Naive thymus-derived CD4-positive, alpha-beta T cell (primary cell): ENCODE measurements at regions not wholly inside any gene's neighbourhood (a gene's known extent, or its start where the extent isn't known, plus 50 kb on each side); places are given as distances from the start of the nearest gene placed in this dataset.
A peak's percentile ranks its signal among the peaks of the same experiment; 100 is the strongest.
"Not testable (repeated sequence)": the region's sequence is repeated elsewhere in the genome, so short reads cannot be mapped to it uniquely, and the experiment has no call there.

ENCODE experiments used
- ATAC-seq: fragments of 150-1000 bp; cut with Tn5 transposase; 2 replicates; pipeline ENCODE4 v1.10.0; 2021; ENCODE audit warnings: mild to moderate bottlenecking, moderate library complexity
- CTCF ChIA-PET: fragments of 350-600 bp; sonication (Branson Sonifier 250); formaldehyde crosslinking; loops from one replicate; lab custom pipeline; 2021; ENCODE audit warnings: antibody characterized with exemption; lab: Charles Lee
- POLR2A ChIA-PET: fragments of 350-600 bp; sonication (Branson Sonifier 250); formaldehyde crosslinking; loops from one replicate; lab custom pipeline; 2021; ENCODE audit warnings: antibody characterized with exemption, inconsistent platforms; lab: Charles Lee
- DNase-seq, 9 donors: peaks; one replicate each; pipeline versions ENCODE4 v3.0.0 to v3.0.0-alpha.2; 2020 to 2022; ENCODE audit warnings: mixed read lengths in 1 of 9
- H3K27ac ChIP-seq: one replicate; pipeline ENCODE4 v1.7.0; 2013; ENCODE audit warnings: mild to moderate bottlenecking, low read depth, low read length, moderate library complexity
- H3K27me3 ChIP-seq, 2 donors: one replicate each; pipeline ENCODE4 v1.7.0; 2013; ENCODE audit warnings: low read length in 2 of 2, mild to moderate bottlenecking in 2 of 2, moderate library complexity in 2 of 2; ENCODE audit not compliant: control insufficient read depth in 2 of 2, insufficient read depth in 2 of 2
- H3K36me3 ChIP-seq, 3 experiments: 1 replicate in 2 of 3; 2 replicates in 1 of 3; pipeline ENCODE4 v1.7.0; 2013; ENCODE audit warnings: low read length in 3 of 3, mild to moderate bottlenecking in 3 of 3, moderate library complexity in 1 of 3; ENCODE audit not compliant: insufficient read depth in 3 of 3, control insufficient read depth in 2 of 3
- H3K4me1 ChIP-seq, 2 donors: one replicate each; pipeline ENCODE4 v1.7.0; 2013; ENCODE audit warnings: low read length in 2 of 2, mild to moderate bottlenecking in 2 of 2, moderate library complexity in 1 of 2; ENCODE audit not compliant: control insufficient read depth in 2 of 2, insufficient read depth in 2 of 2
- H3K4me3 ChIP-seq: 2 replicates; pipeline ENCODE4 v1.7.0; 2013; ENCODE audit warnings: mild to moderate bottlenecking, low read length
- H3K9me3 ChIP-seq, 3 experiments: 1 replicate in 2 of 3; 2 replicates in 1 of 3; pipeline ENCODE4 v1.7.0; 2013; ENCODE audit warnings: low read length in 3 of 3; ENCODE audit not compliant: control insufficient read depth in 2 of 3
- H3K27ac Mint-ChIP-seq, 9 donors: one replicate each; pipeline ENCODE4 v1.8.0; 2020 to 2022; ENCODE audit warnings: mixed read lengths in 9 of 9, mild to moderate bottlenecking in 8 of 9, moderate library complexity in 5 of 9, inconsistent platforms in 2 of 9
- H3K27me3 Mint-ChIP-seq, 5 donors: one replicate each; pipeline ENCODE4 v1.8.0; 2021 to 2022; ENCODE audit warnings: mixed read lengths in 5 of 5, mild to moderate bottlenecking in 1 of 5
- H3K36me3 Mint-ChIP-seq, 5 donors: one replicate each; pipeline ENCODE4 v1.8.0; 2020 to 2022; ENCODE audit warnings: mixed read lengths in 5 of 5, mild to moderate bottlenecking in 3 of 5, inconsistent platforms in 1 of 5
- H3K4me1 Mint-ChIP-seq, 7 donors: one replicate each; pipeline ENCODE4 v1.8.0; 2020 to 2022; ENCODE audit warnings: mixed read lengths in 7 of 7, mild to moderate bottlenecking in 3 of 7, inconsistent platforms in 1 of 7
- H3K4me3 Mint-ChIP-seq, 10 donors: one replicate each; pipeline ENCODE4 v1.8.0; 2020 to 2022; ENCODE audit warnings: mild to moderate bottlenecking in 10 of 10, mixed read lengths in 10 of 10, moderate library complexity in 6 of 10, inconsistent platforms in 2 of 10
- H3K9me3 Mint-ChIP-seq, 11 donors: one replicate each; pipeline ENCODE4 v1.8.0; 2020 to 2022; ENCODE audit warnings: mixed read lengths in 11 of 11, mild to moderate bottlenecking in 4 of 11, inconsistent platforms in 1 of 11, moderate library complexity in 1 of 11
- intact Hi-C, 2 donors: fragments of 100-400 bp; cut with micrococcal nuclease; formaldehyde crosslinking; loops; one replicate each; pipeline ENCODE4 v1.15.1; 2023

DNA sequence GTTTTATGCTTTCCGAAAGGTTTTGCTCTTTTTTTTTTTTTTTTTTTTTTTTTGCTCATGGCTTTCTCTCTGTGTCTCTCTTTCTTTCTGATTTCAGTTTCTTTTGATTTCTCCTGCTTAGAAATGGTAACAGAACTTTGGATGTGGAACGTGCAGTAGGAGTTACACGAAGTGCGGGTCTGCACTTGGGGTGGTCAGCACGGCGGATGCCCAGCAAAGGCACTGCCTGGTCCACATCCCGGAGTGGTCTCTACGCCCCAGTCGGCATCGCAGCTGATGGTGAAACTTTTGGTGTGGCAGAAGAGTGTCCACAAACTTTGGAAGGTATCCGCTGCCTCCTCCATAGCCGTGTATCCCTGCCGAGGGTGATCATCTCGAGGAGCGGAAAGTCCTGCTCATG is 385.2 kb downstream of the ZNF716 start:
- H3K27ac ChIP-seq, DNase-seq, H3K4me3 ChIP-seq, POLR2A ChIA-PET, H3K4me1 ChIP-seq, H3K27ac Mint-ChIP-seq, H3K27me3 ChIP-seq, intact Hi-C loops, H3K36me3 Mint-ChIP-seq, H3K9me3 Mint-ChIP-seq, ATAC-seq, CTCF ChIA-PET, H3K9me3 ChIP-seq, H3K27me3 Mint-ChIP-seq, H3K36me3 ChIP-seq, H3K4me1 Mint-ChIP-seq, H3K4me3 Mint-ChIP-seq: not testable (repeated sequence)

DNA sequence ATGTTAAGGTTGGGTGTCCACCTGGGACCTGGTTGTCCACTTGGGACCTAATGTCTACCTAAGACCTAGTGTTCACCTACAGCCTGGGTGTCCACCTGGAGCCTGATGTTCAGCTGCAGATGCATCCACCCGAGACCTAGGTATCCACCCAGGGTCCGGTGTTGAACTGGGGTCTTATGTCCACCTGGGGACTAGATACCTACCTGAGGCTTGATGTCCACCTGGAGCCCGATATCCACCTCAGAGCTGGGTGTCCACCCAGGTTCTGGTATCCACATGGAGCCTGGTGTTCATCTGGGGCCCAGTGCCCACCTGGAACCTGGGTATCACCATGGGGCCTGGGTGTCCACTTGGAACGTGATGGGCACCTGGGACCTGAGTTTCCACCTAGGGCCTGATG is 389.2 kb downstream of the ZNF716 start:
- H3K27me3 ChIP-seq, H3K4me1 Mint-ChIP-seq, H3K36me3 ChIP-seq, DNase-seq, H3K36me3 Mint-ChIP-seq, intact Hi-C loops, H3K27ac ChIP-seq, ATAC-seq, H3K4me3 ChIP-seq, H3K9me3 ChIP-seq, POLR2A ChIA-PET, H3K27ac Mint-ChIP-seq, H3K27me3 Mint-ChIP-seq, H3K9me3 Mint-ChIP-seq, H3K4me3 Mint-ChIP-seq, H3K4me1 ChIP-seq, CTCF ChIA-PET: not testable (repeated sequence)

DNA sequence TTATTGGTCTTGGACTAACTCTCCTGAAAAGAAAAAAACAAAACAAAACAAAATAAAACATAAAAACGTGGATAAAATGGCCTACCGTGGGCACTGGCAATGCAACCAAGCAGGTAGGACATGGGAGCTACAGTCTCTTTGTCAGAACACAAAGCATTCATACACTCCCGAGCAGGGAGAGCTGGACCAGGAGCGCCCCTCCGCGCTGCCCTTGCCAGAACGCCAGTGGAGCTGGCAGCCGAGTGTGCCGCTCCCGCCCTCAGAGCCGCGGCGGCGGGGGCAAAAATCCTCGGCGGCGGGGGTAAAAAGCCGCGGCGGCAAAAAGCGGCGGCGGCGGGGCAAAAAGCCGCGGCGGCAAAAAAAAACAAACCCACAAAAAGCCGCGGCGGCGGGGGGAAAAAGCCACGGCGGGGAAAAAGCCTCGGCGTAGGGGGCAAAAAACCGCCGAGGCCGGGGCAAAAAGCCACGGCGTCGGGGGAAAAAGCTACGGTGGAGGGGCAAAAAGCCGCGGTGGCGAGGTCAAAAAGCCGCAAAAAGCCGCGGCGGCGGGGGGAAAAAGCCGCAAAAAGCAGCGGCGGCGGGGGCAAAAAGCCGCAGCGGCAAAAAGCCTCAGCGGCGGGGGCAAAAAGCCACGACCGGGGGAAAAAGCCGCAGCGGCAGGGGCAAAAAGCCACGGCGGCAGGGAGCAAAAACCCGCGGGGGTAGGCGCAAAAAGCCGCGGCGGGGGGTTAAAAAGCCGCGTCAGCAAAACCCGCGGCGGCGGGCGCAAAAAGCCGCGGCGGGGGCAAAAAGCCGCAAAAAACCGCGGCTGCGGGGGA is 418.1 kb downstream of the ZNF716 start:
- H3K36me3 ChIP-seq: no peaks in the 10 kb centered on the region
- H3K27ac ChIP-seq: no peak overlapping the region
- peaks cover 0 to 61% (median 19%) of the 10 kb centered on the region in 11 donors for H3K9me3 Mint-ChIP-seq
- no peak overlapping the region for H3K4me3 ChIP-seq
- H3K4me3 Mint-ChIP-seq: peak overlapping the region in 7 of 10 donors; percentile 9 to 68 (median 56)
- H3K9me3 ChIP-seq: peaks cover 0 to 13% (median 0%) of the 10 kb centered on the region in 3 experiments
- peaks cover 0 to 10% (median 0%) of the 10 kb centered on the region in 5 donors for H3K36me3 Mint-ChIP-seq
- ATAC-seq (no peak), DNase-seq (no peak)
- H3K27me3 Mint-ChIP-seq: peaks cover 20 to 57% (median 38%) of the 10 kb centered on the region in 5 donors
- no peaks in the 10 kb centered on the region for H3K27me3 ChIP-seq
- CTCF ChIA-PET: no interaction called here
- no peaks in the 10 kb centered on the region for H3K4me1 ChIP-seq
- peak overlapping the region in 2 of 9 donors; percentile 21 to 74 for H3K27ac Mint-ChIP-seq
- peaks cover 0 to 8% (median 3%) of the 10 kb centered on the region in 7 donors for H3K4me1 Mint-ChIP-seq
- intact Hi-C loops: no loop called here
- POLR2A ChIA-PET: no interaction called here

DNA sequence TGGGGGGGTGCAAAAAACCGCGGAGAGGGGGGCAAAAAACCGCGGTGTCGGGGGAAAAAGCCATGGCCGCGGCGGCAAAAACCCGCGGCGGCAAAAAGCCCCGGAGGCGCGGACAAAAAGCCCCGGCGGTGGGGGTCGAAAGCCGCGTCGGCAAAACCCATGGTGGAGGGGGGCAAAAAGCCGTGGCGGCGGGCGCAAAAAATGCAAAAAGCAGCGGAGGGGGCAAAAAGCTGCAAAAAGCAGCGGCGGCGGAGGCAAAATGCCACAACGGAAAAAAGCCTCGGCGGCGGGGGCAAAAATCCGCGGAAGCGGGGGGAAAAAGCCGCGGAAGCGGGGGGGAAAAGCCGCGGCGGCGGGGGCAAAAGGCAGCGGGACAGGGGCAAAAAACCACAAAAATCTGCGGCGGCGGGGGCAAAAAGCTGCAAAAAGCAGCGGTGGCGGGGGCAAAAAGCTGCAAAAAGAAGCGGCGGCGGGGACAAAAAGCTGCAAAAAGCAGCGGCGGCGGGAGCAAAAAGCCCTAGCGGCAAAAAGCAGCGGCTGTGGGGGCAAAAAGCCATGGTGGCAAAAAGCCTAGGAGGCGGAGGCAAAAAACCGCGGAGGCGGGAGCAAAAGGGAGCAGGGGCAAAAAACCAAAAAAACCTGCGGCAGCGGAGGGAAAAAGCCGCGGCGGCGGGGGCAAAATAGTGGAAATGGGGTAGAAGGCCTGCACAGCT is 418.9 kb downstream of the ZNF716 start:
- intact Hi-C loops: no loop called here
- Mint-ChIP-seq H3K27me3 (peaks cover 20 to 52% (median 38%) of the 10 kb centered on the region in 5 donors), H3K36me3 (peaks cover 0 to 10% (median 0%) of the 10 kb centered on the region in 5 donors), H3K4me1 (peaks cover 0 to 8% (median 3%) of the 10 kb centered on the region in 7 donors), H3K9me3 (peaks cover 0 to 59% (median 19%) of the 10 kb centered on the region in 11 donors), H3K4me3 (peak overlapping the region in 2 of 10 donors; percentile 32 to 34), H3K27ac (peak overlapping the region in 1 of 9 donors; percentile 38)
- no peaks in the 10 kb centered on the region for H3K4me1 ChIP-seq
- ChIA-PET CTCF (no interaction called here), POLR2A (no interaction called here)
- no peak overlapping the region for H3K27ac ChIP-seq
- no peaks in the 10 kb centered on the region for H3K36me3 ChIP-seq
- H3K9me3 ChIP-seq: peaks cover 0 to 13% (median 0%) of the 10 kb centered on the region in 3 experiments
- ATAC-seq: no peak
- no peak overlapping the region for H3K4me3 ChIP-seq
- no peaks in the 10 kb centered on the region for H3K27me3 ChIP-seq
- no peak for DNase-seq
